ENCODE measurements at regions not wholly inside any gene's neighbourhood (a gene's known extent, or its start where the extent isn't known, plus 50 kb on each side); places are given as distances from the start of the nearest gene placed in this dataset.

DNA sequence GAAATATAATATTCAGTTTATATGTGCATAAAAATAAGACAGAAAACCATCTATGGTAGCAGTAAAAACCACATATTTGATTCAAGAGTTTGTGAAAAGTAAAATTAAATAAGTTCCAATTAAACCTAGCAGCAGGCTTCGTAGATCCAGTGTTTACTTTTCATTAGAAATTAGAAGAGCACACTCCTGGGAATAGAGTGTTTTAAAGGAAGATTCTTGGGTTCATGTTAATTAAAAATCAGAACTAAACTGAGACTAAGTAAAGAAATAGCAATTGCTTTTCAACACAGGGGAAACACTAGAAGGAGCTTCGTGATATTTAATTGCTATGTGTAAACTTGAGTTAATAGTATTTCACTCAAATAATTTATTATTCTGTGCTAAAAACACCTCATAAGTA, 1097.8 kb upstream of the CDH18 start:
- no peaks in the 10 kb centered on the region for H4K20me1 ChIP-seq (replicated peaks; ENCODE audit: control insufficient read depth, extremely low read depth, insufficient read depth, low read length)
- no peak overlapping the region for H2AFZ ChIP-seq (ENCODE audit: low read depth, low read length)
- no peaks in the 10 kb centered on the region for H3K79me2 ChIP-seq (ENCODE audit: control insufficient read depth, insufficient read depth, low read length)
- H3K9me1 ChIP-seq (replicated peaks; ENCODE audit: control insufficient read depth, extremely low read depth, insufficient read depth, low read length) = no peaks in the 10 kb centered on the region
- H3K9ac ChIP-seq (replicated peaks; ENCODE audit: extremely low read depth, insufficient read depth, low read length) = no peak overlapping the region
- FAIRE-seq = no peak
- no peaks in the 10 kb centered on the region for H3K36me3 ChIP-seq (ENCODE audit: control insufficient read depth in 2 of 2, extremely low read depth in 1 of 2, insufficient read depth in 2 of 2, low read length in 2 of 2)
- H3K27me3 ChIP-seq (ENCODE audit: control insufficient read depth in 2 of 2, insufficient read depth in 2 of 2, low read length in 2 of 2) = no peaks in the 10 kb centered on the region
- H3K4me3 ChIP-seq (replicated peaks in 1 of 3; ENCODE audit: insufficient read depth in 1 of 3, low read depth in 1 of 3, low read length in 3 of 3) = no peak overlapping the region
- ChIA-PET CTCF (no interaction called here), POLR2A (no interaction called here)
- intact Hi-C loops (cut with micrococcal nuclease) (no loop called here), dilution Hi-C loops (cut with MboI; ENCODE audit: extremely low pct_ligation_motif_present, low sequenced_read_pairs) (no loop called here)
- H3K4me1 ChIP-seq (ENCODE audit: control insufficient read depth, extremely low read depth, insufficient read depth, low read length) = no peaks in the 10 kb centered on the region
- DNase-seq (ENCODE audit: low read depth, low spot score) = no peak
- H3K9me3 ChIP-seq (replicated peaks; ENCODE audit: control insufficient read depth, insufficient read depth, low read length) = no peaks in the 10 kb centered on the region
- BruUV-seq (replicated peaks) = no TSS peak
- no peak overlapping the region for H3K27ac ChIP-seq (ENCODE audit: insufficient read depth, low read depth, low read length)
- no peak for TF ChIP-seq POLR2A (IDR thresholded peaks at IDR 0.05; ENCODE audit: low read depth, low read length)
- TF ChIP-seq FOS (IDR thresholded peaks at IDR 0.05; ENCODE audit: borderline replicate concordance, insufficient read depth, low read length) = no peak
- TF ChIP-seq, protein P1, sequence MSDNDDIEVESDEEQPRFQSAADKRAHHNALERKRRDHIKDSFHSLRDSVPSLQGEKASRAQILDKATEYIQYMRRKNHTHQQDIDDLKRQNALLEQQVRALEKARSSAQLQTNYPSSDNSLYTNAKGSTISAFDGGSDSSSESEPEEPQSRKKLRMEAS (IDR thresholded peaks at IDR 0.05; ENCODE audit: insufficient read depth, insufficient read length) = no peak
- TF ChIP-seq POLR2AphosphoS5 (IDR thresholded peaks at IDR 0.05; ENCODE audit: insufficient read depth, low read depth, low read length) = no peak
- TF ChIP-seq, protein P2, sequence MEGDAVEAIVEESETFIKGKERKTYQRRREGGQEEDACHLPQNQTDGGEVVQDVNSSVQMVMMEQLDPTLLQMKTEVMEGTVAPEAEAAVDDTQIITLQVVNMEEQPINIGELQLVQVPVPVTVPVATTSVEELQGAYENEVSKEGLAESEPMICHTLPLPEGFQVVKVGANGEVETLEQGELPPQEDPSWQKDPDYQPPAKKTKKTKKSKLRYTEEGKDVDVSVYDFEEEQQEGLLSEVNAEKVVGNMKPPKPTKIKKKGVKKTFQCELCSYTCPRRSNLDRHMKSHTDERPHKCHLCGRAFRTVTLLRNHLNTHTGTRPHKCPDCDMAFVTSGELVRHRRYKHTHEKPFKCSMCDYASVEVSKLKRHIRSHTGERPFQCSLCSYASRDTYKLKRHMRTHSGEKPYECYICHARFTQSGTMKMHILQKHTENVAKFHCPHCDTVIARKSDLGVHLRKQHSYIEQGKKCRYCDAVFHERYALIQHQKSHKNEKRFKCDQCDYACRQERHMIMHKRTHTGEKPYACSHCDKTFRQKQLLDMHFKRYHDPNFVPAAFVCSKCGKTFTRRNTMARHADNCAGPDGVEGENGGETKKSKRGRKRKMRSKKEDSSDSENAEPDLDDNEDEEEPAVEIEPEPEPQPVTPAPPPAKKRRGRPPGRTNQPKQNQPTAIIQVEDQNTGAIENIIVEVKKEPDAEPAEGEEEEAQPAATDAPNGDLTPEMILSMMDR (IDR thresholded peaks at IDR 0.05; ENCODE audit: extremely low read depth in 1 of 2, insufficient read depth in 1 of 2, low read depth in 1 of 2, low read length in 2 of 2) = no peak
- no peak for TF ChIP-seq JUN (IDR thresholded peaks at IDR 0.05; ENCODE audit: borderline replicate concordance, insufficient read depth, insufficient read length, low read depth)
- no peak for TF ChIP-seq MYC (IDR thresholded peaks at IDR 0.05; ENCODE audit: low read depth, low read length)
- H3K4me2 ChIP-seq (ENCODE audit: insufficient read depth, low read length) = no peak overlapping the region

DNA sequence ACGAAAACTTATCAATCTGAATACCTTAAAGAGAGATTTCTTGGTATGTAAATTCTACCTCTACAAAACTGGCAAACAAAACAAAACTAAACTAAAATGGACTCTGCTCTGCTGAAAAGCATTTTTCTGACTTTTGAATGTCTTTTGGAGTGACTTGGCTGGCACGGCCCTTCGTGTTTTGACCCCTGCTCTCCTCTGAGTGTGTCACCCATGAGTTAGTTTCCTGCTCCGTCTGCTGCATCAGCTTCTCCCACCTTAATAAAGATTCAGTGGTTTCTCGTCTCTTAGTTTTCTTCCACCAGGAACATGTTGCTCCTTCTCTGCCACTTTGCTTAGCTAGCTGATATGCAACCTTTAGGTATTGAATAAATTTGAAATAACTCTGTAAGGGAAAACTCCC, 1084.0 kb upstream of the CDH18 start:
- BruUV-seq (replicated peaks) = no TSS peak
- DNase-seq (ENCODE audit: low read depth, low spot score) = peak; percentile 43
- intact Hi-C loops (cut with micrococcal nuclease) (no loop called here), dilution Hi-C loops (cut with MboI; ENCODE audit: extremely low pct_ligation_motif_present, low sequenced_read_pairs) (no loop called here)
- POLR2A ChIA-PET = no interaction called here
- Histone ChIP-seq H3K9ac (replicated peaks; ENCODE audit: extremely low read depth, insufficient read depth, low read length) (peak overlapping the region; percentile 7), H3K4me3 (replicated peaks in 1 of 3; ENCODE audit: insufficient read depth in 1 of 3, low read depth in 1 of 3, low read length in 3 of 3) (no peak overlapping the region), H4K20me1 (replicated peaks; ENCODE audit: control insufficient read depth, extremely low read depth, insufficient read depth, low read length) (no peaks in the 10 kb centered on the region), H2AFZ (ENCODE audit: low read depth, low read length) (peak overlapping the region; percentile 14), H3K27ac (ENCODE audit: insufficient read depth, low read depth, low read length) (peak overlapping the region; percentile 14), H3K9me1 (replicated peaks; ENCODE audit: control insufficient read depth, extremely low read depth, insufficient read depth, low read length) (no peaks in the 10 kb centered on the region), H3K4me1 (ENCODE audit: control insufficient read depth, extremely low read depth, insufficient read depth, low read length) (peaks cover 10% of the 10 kb centered on the region), H3K9me3 (replicated peaks; ENCODE audit: control insufficient read depth, insufficient read depth, low read length) (no peaks in the 10 kb centered on the region), H3K79me2 (ENCODE audit: control insufficient read depth, insufficient read depth, low read length) (no peaks in the 10 kb centered on the region), H3K4me2 (ENCODE audit: insufficient read depth, low read length) (peak overlapping the region; percentile 25), H3K36me3 (ENCODE audit: control insufficient read depth in 2 of 2, extremely low read depth in 1 of 2, insufficient read depth in 2 of 2, low read length in 2 of 2) (no peaks in the 10 kb centered on the region), H3K27me3 (ENCODE audit: control insufficient read depth in 2 of 2, insufficient read depth in 2 of 2, low read length in 2 of 2) (no peaks in the 10 kb centered on the region)
- CTCF ChIA-PET = no interaction called here
- FAIRE-seq = peak; percentile 73
- no peak for TF ChIP-seq EZH2 (IDR thresholded peaks at IDR 0.05; ENCODE audit: borderline replicate concordance, low read depth, low read length, severe bottlenecking)
- TF ChIP-seq GATA2 (IDR thresholded peaks at IDR 0.05; ENCODE audit: insufficient read depth, insufficient read length, low read depth, low read length) = no peak
- no peak for TF ChIP-seq POLR2A (IDR thresholded peaks at IDR 0.05; ENCODE audit: low read depth, low read length)
- TF ChIP-seq, protein P1 (IDR thresholded peaks at IDR 0.05; ENCODE audit: insufficient read depth, insufficient read length) = no peak
- no peak for TF ChIP-seq MYC (IDR thresholded peaks at IDR 0.05; ENCODE audit: low read depth, low read length)
- TF ChIP-seq JUN (IDR thresholded peaks at IDR 0.05; ENCODE audit: borderline replicate concordance, insufficient read depth, insufficient read length, low read depth) = peak; percentile 7
- peak; percentile 19 for TF ChIP-seq POLR2AphosphoS5 (IDR thresholded peaks at IDR 0.05; ENCODE audit: insufficient read depth, low read depth, low read length)
- TF ChIP-seq FOS (IDR thresholded peaks at IDR 0.05; ENCODE audit: borderline replicate concordance, insufficient read depth, low read length) = peak; percentile 88
- TF ChIP-seq, protein P2 (IDR thresholded peaks at IDR 0.05; ENCODE audit: extremely low read depth in 1 of 2, insufficient read depth in 1 of 2, low read depth in 1 of 2, low read length in 2 of 2) = no peak

All from endothelial cell of umbilical vein (primary cell).